ENCODE measurements at regions not wholly inside any gene's neighbourhood (a gene's known extent, or its start where the extent isn't known, plus 50 kb on each side); places are given as distances from the start of the nearest gene placed in this dataset.

- DNase-seq: no peak
Observed at GRCh38 chr3:102605153-102605552, 170.3 kb downstream of the ZPLD1 start.

DNA sequence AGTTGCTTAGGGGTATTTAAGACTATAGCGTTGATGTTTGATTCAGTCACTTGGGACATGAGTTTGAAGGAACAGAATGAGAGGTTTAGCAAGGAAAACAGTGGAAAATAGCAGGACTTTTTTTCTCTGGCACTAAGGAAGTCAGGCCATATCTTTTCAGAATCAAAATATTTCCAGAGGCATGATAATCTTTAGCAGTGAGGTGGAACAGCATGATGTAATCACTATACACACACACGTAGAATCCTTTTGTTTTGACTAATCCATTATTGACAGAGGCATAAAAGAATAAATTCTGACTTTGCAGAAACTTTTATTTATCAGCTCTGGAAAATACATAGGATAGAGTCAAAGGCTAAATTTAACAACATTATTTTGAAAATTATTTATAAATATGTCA is 174.1 kb downstream of the ZPLD1 start:
- no peak for DNase-seq

GRCh38 chr3:102614021-102614569 is 179.3 kb downstream of the ZPLD1 start:
- no peak for DNase-seq

GRCh38 chr3:102614585-102614984 is 179.8 kb downstream of the ZPLD1 start:
- DNase-seq: no peak

DNA sequence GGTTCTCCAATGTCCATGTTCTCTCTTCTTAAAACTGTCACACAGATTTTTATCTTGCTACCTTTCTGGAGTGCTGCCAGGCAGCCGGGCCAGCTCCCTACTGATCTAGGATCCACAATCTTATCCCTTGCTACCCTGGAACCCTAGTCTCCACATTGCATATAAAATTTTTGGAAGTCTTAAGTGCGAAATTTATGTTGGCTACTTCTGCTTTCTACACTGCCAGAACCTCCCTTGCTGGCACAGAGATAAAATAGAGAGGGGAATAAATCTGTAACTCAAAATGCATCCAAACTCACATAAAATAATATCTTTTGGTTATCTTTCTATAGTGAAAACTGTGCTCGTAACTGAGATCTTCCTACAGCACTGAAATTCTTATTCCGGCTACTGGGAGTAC is 182.6 kb downstream of the ZPLD1 start:
- DNase-seq: no peak

GRCh38 chr3:102619361-102619760 is 184.5 kb downstream of the ZPLD1 start:
- peak; percentile 26 to 53 (median 47) for DNase-seq

GRCh38 chr3:102629943-102630342 is 195.1 kb downstream of the ZPLD1 start:
- no peak for DNase-seq

DNA sequence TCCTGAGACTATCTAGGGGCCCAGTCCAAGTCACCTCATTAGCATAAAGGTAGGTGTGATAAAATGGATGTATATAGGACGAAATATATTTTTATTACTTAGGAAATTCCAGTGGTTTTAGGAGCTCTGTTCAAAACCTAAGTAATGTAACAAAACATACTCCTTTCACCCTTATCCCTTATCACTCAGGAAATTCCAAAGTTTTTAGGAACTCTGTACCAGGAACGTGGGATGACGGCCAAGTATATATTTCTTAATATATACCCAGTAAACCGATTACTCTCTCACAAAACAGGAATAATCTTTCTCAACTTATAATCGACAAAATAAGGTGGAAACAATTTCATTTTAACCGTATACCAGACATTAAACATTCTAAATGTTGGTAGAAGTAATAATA is 195.7 kb downstream of the ZPLD1 start:
- no peak for DNase-seq

DNA sequence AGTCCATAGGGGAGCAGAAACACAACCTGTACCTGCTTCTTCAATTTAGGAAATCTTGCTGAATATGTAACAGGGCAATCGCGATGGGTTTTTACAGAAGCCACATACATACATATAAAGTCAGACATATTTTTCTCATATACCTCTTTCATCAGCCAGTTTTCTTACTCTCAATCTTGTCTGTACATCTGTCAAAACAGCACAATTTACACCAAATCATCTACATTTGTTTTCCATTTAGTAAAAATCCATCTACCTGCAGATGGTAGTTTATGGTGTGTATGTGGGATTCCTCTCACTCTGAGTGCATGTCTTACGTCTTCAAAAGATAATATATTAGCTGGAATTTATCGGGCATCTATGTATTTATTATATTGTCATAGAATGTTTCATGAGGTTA is 208.7 kb downstream of the ZPLD1 start:
- no peak for DNase-seq

- no peak for DNase-seq
Observed at GRCh38 chr3:102646557-102646956, 211.7 kb downstream of the ZPLD1 start.

GRCh38 chr3:102660653-102661052 is 225.8 kb downstream of the ZPLD1 start:
- no peak for DNase-seq

GRCh38 chr3:102661707-102662497 is 227.1 kb downstream of the ZPLD1 start:
- no peak for DNase-seq

DNA sequence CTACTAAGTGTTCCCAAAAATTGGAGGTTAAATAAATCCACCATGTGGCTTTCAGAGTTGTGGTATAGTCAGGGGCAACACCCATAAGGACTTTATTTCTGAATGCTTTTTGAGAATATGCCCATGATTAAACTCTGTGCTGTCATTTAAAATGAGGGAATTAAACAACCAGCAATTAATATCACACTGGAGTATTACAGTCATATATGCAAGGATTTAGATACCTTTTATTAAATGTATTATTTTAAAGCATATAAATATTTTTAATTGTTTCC is 227.6 kb downstream of the ZPLD1 start:
- DNase-seq: no peak

DNA sequence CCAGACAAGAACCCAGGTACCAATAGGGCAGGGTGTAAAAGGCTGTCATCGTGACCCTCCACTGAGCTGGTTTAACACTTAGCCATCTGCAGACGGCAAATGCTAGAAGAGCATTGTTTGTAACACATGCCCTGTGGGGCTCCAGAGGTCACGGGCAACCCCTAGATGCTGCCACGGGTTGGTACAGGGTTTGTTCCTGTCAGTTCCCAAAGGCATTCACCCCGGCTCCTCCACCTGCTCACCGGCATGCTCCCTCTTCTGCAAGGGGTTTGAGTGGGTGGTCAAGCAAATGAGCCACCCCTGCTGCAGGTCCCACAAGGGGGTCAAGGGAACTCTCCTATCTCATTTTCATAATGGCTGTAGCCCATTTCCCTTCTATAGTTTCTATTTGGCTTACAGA is 229.3 kb downstream of the ZPLD1 start:
- no peak for DNase-seq

- DNase-seq: no peak
Observed at GRCh38 chr3:102665183-102665582, 230.4 kb downstream of the ZPLD1 start.

DNA sequence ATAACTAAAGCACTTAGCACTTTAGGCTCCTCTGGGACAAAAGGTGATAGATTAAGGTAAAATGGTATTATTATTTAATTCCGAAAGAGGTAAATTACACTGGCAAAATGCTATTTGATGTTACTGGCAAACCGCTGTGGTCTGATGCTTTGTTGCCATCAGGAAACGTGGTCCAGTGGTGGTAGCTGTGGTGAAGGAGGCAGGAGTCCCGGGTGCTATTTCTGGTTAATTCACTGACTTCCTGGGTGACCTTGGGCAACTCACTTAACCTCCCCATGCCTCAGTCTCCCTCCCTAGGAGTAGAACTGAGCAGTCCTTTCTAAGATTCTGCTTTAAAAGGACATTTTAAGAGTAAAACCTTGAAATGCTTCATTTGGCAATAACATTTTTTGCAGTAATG is 233.4 kb downstream of the ZPLD1 start:
- DNase-seq: peak in 1 of 3 donors; percentile 15

GRCh38 chr3:102670986-102671385 is 236.2 kb downstream of the ZPLD1 start:
- DNase-seq: peak in 1 of 3 donors; percentile 14

DNA sequence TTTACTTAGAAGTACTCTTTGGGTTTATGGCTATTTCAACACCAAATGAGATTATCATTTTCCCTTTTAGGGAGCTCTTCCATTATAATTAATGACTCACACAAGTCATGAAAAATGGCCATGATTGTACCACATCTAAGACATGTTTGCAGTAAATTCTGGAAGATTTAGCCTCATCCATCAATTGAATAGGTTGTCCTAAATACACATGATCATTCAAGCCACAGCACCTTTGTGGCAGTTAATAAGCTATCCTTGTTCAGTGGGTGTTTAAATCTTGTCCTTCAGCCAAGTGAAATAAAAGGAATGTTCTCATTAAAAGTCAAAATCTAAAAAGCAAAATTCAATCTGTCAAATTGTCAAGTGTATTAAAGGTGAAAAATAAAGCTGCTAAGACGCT is 237.5 kb downstream of the ZPLD1 start:
- DNase-seq: no peak

- DNase-seq: peak; percentile 53 to 68 (median 67)
Observed at GRCh38 chr3:102673271-102674115, 238.7 kb downstream of the ZPLD1 start.

GRCh38 chr3:102674284-102674683 is 239.5 kb downstream of the ZPLD1 start:
- DNase-seq: peak in 1 of 3 donors; percentile 6

DNA sequence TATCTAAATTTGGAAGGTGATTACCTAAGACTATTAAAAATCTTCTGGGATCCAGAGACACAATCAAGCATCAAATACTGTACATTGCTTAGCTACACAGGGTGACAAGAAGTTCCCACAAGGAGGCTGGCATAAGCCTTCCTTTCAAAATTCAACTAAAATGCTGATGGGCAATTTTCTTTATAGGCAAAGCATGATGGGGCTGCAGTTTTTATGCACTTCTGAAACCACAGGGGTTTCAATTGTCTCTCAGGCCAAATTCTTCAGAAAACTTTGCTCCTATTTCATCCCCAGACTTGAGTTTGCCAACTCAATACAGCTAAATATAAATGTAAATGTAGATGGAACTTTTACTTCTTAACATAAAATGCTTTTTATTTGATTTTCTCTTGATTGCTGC is 241.6 kb downstream of the ZPLD1 start:
- no peak for DNase-seq

DNA sequence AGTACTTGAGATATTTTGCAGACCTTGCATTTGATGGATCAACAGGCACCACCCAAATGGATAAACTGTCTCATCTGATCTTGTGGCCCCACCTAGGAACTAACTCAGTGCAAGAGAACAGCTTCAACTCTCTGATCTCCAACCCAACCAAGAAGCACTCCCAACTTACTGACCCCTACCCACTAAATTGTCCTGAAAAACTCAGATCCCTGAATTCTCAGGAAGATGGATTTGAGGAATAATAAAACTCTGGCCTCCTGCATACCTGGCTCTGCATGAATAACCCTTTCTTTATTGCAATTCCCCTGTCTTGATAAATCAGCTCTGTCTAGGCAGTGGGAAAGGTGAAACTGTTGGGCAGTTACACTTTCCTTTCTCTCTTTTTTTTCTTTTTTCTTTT is 247.9 kb downstream of the ZPLD1 start:
- no peak for DNase-seq

- DNase-seq: no peak
Observed at GRCh38 chr3:102686792-102687191, 252.0 kb downstream of the ZPLD1 start.

Measured in suppressor macrophage treated with lipopolysaccharide for 1 hour (primary cell).